GM13977 (cell line): ENCODE measurements at regions not wholly inside any gene's neighbourhood (a gene's known extent, or its start where the extent isn't known, plus 50 kb on each side); places are given as distances from the start of the nearest gene placed in this dataset.

Experiments used
- DNase-seq: peaks from one replicate; pipeline ENCODE4 v3.0.0; 2012; ENCODE audit warnings: low spot score
- CTCF ChIP-seq: IDR thresholded peaks from 2 replicates; pipeline ENCODE4 v1.5.1; 2012; ENCODE audit warnings: mild to moderate bottlenecking, control low read depth; ENCODE audit not compliant: insufficient read depth; ENCODE audit errors: extremely low read depth, missing control alignments
- in situ Hi-C: fragments of 300-500 bp; cut with MboI; formaldehyde crosslinking; loops from one replicate; pipeline ENCODE4 v1.12.0; 2022; ENCODE audit warnings: low sequenced_read_pairs, low pct_unique_long_range_greater_than_20kb, mixed read lengths, inconsistent platforms; ENCODE audit not compliant: unreplicated experiment

GRCh38 chr7:12909483-12909882 is 222.1 kb downstream of the ARL4A start:
- in situ Hi-C loops: no loop called here
- DNase-seq: no peak
- TF ChIP-seq CTCF: no peak

- in situ Hi-C loops: no loop called here
- TF ChIP-seq CTCF: no peak
- no peak for DNase-seq
These were observed 223.6 kb downstream of the ARL4A start for GRCh38 chr7:12911053-12911452.

- DNase-seq: no peak
- in situ Hi-C loops: no loop called here
- TF ChIP-seq CTCF: no peak
These were observed 225.6 kb downstream of the ARL4A start for GRCh38 chr7:12913002-12913401.

- no peak for DNase-seq
- no peak for TF ChIP-seq CTCF
- in situ Hi-C loops: no loop called here
These were observed 230.4 kb downstream of the ARL4A start for GRCh38 chr7:12917801-12918200.

- no peak for TF ChIP-seq CTCF
- in situ Hi-C loops: no loop called here
- DNase-seq: no peak
These were observed 234.4 kb downstream of the ARL4A start for GRCh38 chr7:12921751-12922345.

- no peak for DNase-seq
- no peak for TF ChIP-seq CTCF
- in situ Hi-C loops: no loop called here
These were observed 236.5 kb downstream of the ARL4A start for GRCh38 chr7:12923971-12924370.

GRCh38 chr7:12926206-12926605 is 238.8 kb downstream of the ARL4A start:
- TF ChIP-seq CTCF: no peak
- in situ Hi-C loops: no loop called here
- no peak for DNase-seq
